WTC11 (cell line): ENCODE measurements at regions not wholly inside any gene's neighbourhood (a gene's known extent, or its start where the extent isn't known, plus 50 kb on each side); places are given as distances from the start of the nearest gene placed in this dataset.

Source experiments
- ATAC-seq: fragments of 200-7000 bp; cut with Tn5 transposase; 2 replicates; pipeline ENCODE4 v1.10.0; 2021; ENCODE audit warnings: mild to moderate bottlenecking, moderate library complexity
- CTCF ChIA-PET: fragments of 300-600 bp; sonication (Branson Sonifier 250); formaldehyde crosslinking; loops from one replicate; lab custom pipeline; 2021; ENCODE audit warnings: antibody characterized with exemption; lab: Charles Lee
- POLR2A ChIA-PET: fragments of 350-600 bp; sonication (Branson Sonifier 250); formaldehyde crosslinking; loops from one replicate; lab custom pipeline; 2021; ENCODE audit warnings: antibody characterized with exemption; lab: Charles Lee
- DNase-seq: peaks from one replicate; pipeline ENCODE4 v3.0.0; 2021; ENCODE audit warnings: low spot score
- H3K27ac Mint-ChIP-seq: 2 replicates; pipeline ENCODE4 v1.8.0; 2021; ENCODE audit warnings: mixed read lengths
- H3K27me3 Mint-ChIP-seq: 2 replicates; pipeline ENCODE4 v1.8.0; 2021; ENCODE audit warnings: low read depth, mild to moderate bottlenecking, moderate library complexity, mixed read lengths
- H3K36me3 Mint-ChIP-seq: 2 replicates; pipeline ENCODE4 v1.8.0; 2021; ENCODE audit warnings: mixed read lengths
- H3K4me1 Mint-ChIP-seq: 2 replicates; pipeline ENCODE4 v1.8.0; 2022; ENCODE audit warnings: mixed read lengths
- H3K4me3 Mint-ChIP-seq: 2 replicates; pipeline ENCODE4 v1.8.0; 2021; ENCODE audit warnings: mild to moderate bottlenecking, moderate library complexity, mixed read lengths
- H3K9me3 Mint-ChIP-seq: 2 replicates; pipeline ENCODE4 v1.8.0; 2021; ENCODE audit warnings: mixed read lengths
- CREM ChIP-seq: sonication (generic); formaldehyde crosslinking; IDR thresholded peaks from 2 replicates; pipeline ENCODE4 v1.8.1; 2022; ENCODE audit warnings: mild to moderate bottlenecking, missing genetic modification reagents, moderate library complexity
- ESRRA ChIP-seq: sonication (generic); formaldehyde crosslinking; IDR thresholded peaks from 2 replicates; pipeline ENCODE4 v1.8.1; 2022; ENCODE audit warnings: mild to moderate bottlenecking, missing genetic modification reagents, borderline replicate concordance
- FOXK1 ChIP-seq: sonication (generic); formaldehyde crosslinking; IDR thresholded peaks from 2 replicates; pipeline ENCODE4 v1.8.0; 2022; ENCODE audit warnings: mild to moderate bottlenecking, moderate library complexity, missing genetic modification reagents
- GRHL2 ChIP-seq: fragments of 250-450 bp; sonication (Bioruptor Pico); IDR thresholded peaks from 2 replicates; pipeline ENCODE4 v1.8.0; 2022; ENCODE audit warnings: mild to moderate bottlenecking, moderate library complexity; ENCODE audit not compliant: insufficient replicate concordance, severe bottlenecking
- GTF2I ChIP-seq: fragments of 250-450 bp; sonication (Bioruptor Pico); conservative IDR thresholded peaks from 2 replicates; pipeline ENCODE4 v1.4.0; 2021; ENCODE audit warnings: mild to moderate bottlenecking
- HMGXB4 ChIP-seq: sonication (generic); formaldehyde crosslinking; IDR thresholded peaks from 2 replicates; pipeline ENCODE4 v1.8.1; 2023; ENCODE audit warnings: mild to moderate bottlenecking, moderate library complexity, missing genetic modification reagents
- IRF1 ChIP-seq: sonication (generic); formaldehyde crosslinking; IDR thresholded peaks from 2 replicates; pipeline ENCODE4 v1.8.0; 2023; ENCODE audit warnings: missing genetic modification reagents
- JAZF1 ChIP-seq: fragments of 250-450 bp; sonication (Bioruptor Pico); IDR thresholded peaks from 2 replicates; pipeline ENCODE4 v1.9.0; 2021; ENCODE audit warnings: moderate library complexity, mild to moderate bottlenecking, inconsistent platforms
- MLX ChIP-seq: sonication (generic); formaldehyde crosslinking; IDR thresholded peaks from 2 replicates; pipeline ENCODE4 v1.8.1; 2023; ENCODE audit warnings: mild to moderate bottlenecking, missing genetic modification reagents, moderate library complexity
- NFE2L1 ChIP-seq: sonication (generic); formaldehyde crosslinking; IDR thresholded peaks from 2 replicates; pipeline ENCODE4 v1.8.1; 2023; ENCODE audit warnings: missing genetic modification reagents
- NR3C1 ChIP-seq: sonication (generic); formaldehyde crosslinking; conservative IDR thresholded peaks from 2 replicates; pipeline ENCODE4 v1.8.1; 2023; ENCODE audit warnings: low read depth, mild to moderate bottlenecking, missing genetic modification reagents
- PREB ChIP-seq: sonication (generic); formaldehyde crosslinking; IDR thresholded peaks from 2 replicates; pipeline ENCODE4 v1.8.1; 2022; ENCODE audit warnings: mild to moderate bottlenecking, missing genetic modification reagents, moderate library complexity, borderline replicate concordance
- SMAD3 ChIP-seq: sonication (generic); formaldehyde crosslinking; IDR thresholded peaks from 2 replicates; pipeline ENCODE4 v1.8.0; 2022; ENCODE audit warnings: missing genetic modification reagents, mild to moderate bottlenecking, borderline replicate concordance
- TEAD4 ChIP-seq: sonication (generic); formaldehyde crosslinking; IDR thresholded peaks from 2 replicates; pipeline ENCODE4 v1.8.0; 2022; ENCODE audit warnings: mild to moderate bottlenecking, missing genetic modification reagents
- ZBTB43 ChIP-seq: sonication (generic); formaldehyde crosslinking; IDR thresholded peaks from 2 replicates; pipeline ENCODE4 v1.8.1; 2023; ENCODE audit warnings: mild to moderate bottlenecking, missing genetic modification reagents
- ZNF232 ChIP-seq: sonication (generic); formaldehyde crosslinking; IDR thresholded peaks from 2 replicates; pipeline ENCODE4 v1.8.0; 2022; ENCODE audit warnings: mild to moderate bottlenecking, missing genetic modification reagents
- ZNF512 ChIP-seq: sonication (generic); formaldehyde crosslinking; IDR thresholded peaks from 2 replicates; pipeline ENCODE4 v1.8.1; 2022; ENCODE audit warnings: missing genetic modification reagents, borderline replicate concordance
- ZNF532 ChIP-seq: fragments of 250-450 bp; sonication (Bioruptor Pico); IDR thresholded peaks from 2 replicates; pipeline ENCODE4 v1.9.0; 2021; ENCODE audit warnings: mild to moderate bottlenecking, borderline replicate concordance
- ZNF671 ChIP-seq: fragments of 250-450 bp; sonication (Bioruptor Pico); IDR thresholded peaks from 2 replicates; pipeline ENCODE4 v1.8.0; 2021; ENCODE audit warnings: mild to moderate bottlenecking

- Mint-ChIP-seq H3K36me3 (no peaks in the 10 kb centered on the region), H3K27ac (no peak overlapping the region), H3K27me3 (no peaks in the 10 kb centered on the region), H3K4me1 (no peaks in the 10 kb centered on the region), H3K4me3 (no peak overlapping the region), H3K9me3 (peaks cover 6% of the 10 kb centered on the region)
- ChIA-PET CTCF (no interaction called here), POLR2A (no interaction called here)
- TF ChIP-seq NR3C1 (CRISPR knock-in tag): no peak
- no peak for TF ChIP-seq HMGXB4 (CRISPR knock-in tag)
- TF ChIP-seq IRF1: no peak
- TF ChIP-seq ZNF232 (CRISPR knock-in tag): no peak
- no peak for TF ChIP-seq ESRRA (CRISPR knock-in tag)
- TF ChIP-seq TEAD4 (CRISPR knock-in tag): no peak
- TF ChIP-seq GRHL2: no peak
- no peak for TF ChIP-seq ZBTB43 (CRISPR knock-in tag)
- TF ChIP-seq PREB (CRISPR knock-in tag): no peak
- TF ChIP-seq ZNF671: no peak
- no peak for TF ChIP-seq ZNF512 (CRISPR knock-in tag)
- TF ChIP-seq JAZF1 (CRISPR knock-in tag): no peak
- no peak for TF ChIP-seq CREM (CRISPR knock-in tag)
- TF ChIP-seq GTF2I (CRISPR knock-in tag): no peak
- no peak for TF ChIP-seq FOXK1 (CRISPR knock-in tag)
- ATAC-seq: no peak
- no peak for DNase-seq
Observed at GRCh38 chr4:111556141-111556781, 589.0 kb upstream of the FAM241A start.

GRCh38 chr4:111556851-111557250 is 588.4 kb upstream of the FAM241A start:
- TF ChIP-seq MLX: no peak
- TF ChIP-seq NFE2L1 (CRISPR knock-in tag): no peak
- no peak for TF ChIP-seq ZNF532 (CRISPR knock-in tag)
- no peak for TF ChIP-seq ZNF512 (CRISPR knock-in tag)
- TF ChIP-seq SMAD3: no peak
- Mint-ChIP-seq H3K27me3 (no peaks in the 10 kb centered on the region), H3K36me3 (no peaks in the 10 kb centered on the region), H3K9me3 (peaks cover 6% of the 10 kb centered on the region), H3K27ac (no peak overlapping the region), H3K4me3 (no peak overlapping the region), H3K4me1 (no peaks in the 10 kb centered on the region)
- CTCF ChIA-PET: no interaction called here
- DNase-seq: no peak
- POLR2A ChIA-PET: no interaction called here
- ATAC-seq: no peak
